C1 segment of cervical spinal cord (tissue), 14 donors: ENCODE measurements at regions not wholly inside any gene's neighbourhood (a gene's known extent, or its start where the extent isn't known, plus 50 kb on each side); places are given as distances from the start of the nearest gene placed in this dataset.
"Not testable (repeated sequence)": the region's sequence is repeated elsewhere in the genome, so short reads cannot be mapped to it uniquely, and the experiment has no call there.

Experiments
- DNase-seq, 14 donors: peaks; one replicate each; lab custom pipeline; 2025; lab: John Stamatoyannopoulos, UW

GRCh38 chr5:161036296-161036695 lies 184.3 kb upstream of the ATP10B start:
- DNase-seq: no peak

- no peak for DNase-seq
Measured at GRCh38 chr5:161034451-161034850, 182.4 kb upstream of the ATP10B start.

GRCh38 chr5:161030229-161030628 lies 178.2 kb upstream of the ATP10B start:
- no peak for DNase-seq

- DNase-seq: peak in 1 of 14 donors; percentile 64
Measured at GRCh38 chr5:161027763-161028162, 175.8 kb upstream of the ATP10B start.

GRCh38 chr5:161023551-161023950 lies 171.5 kb upstream of the ATP10B start:
- DNase-seq: peak in 1 of 14 donors; percentile 33

- DNase-seq: no peak
Measured at GRCh38 chr5:161022151-161022550, 170.1 kb upstream of the ATP10B start.

- DNase-seq: no peak
Measured at GRCh38 chr5:161009817-161010216, 157.8 kb upstream of the ATP10B start.

- DNase-seq: no peak
Measured at GRCh38 chr5:161009194-161009593, 157.2 kb upstream of the ATP10B start.

GRCh38 chr5:161007879-161008278 lies 155.9 kb upstream of the ATP10B start:
- peak in 1 of 14 donors; percentile 93 for DNase-seq

GRCh38 chr5:161002571-161003074 lies 150.6 kb upstream of the ATP10B start:
- DNase-seq: no peak

- DNase-seq: no peak
Measured at GRCh38 chr5:161001604-161002003, 149.6 kb upstream of the ATP10B start.

- DNase-seq: not testable (repeated sequence)
Measured at GRCh38 chr5:161001142-161001541, 149.1 kb upstream of the ATP10B start.

GRCh38 chr5:160991205-160991604 lies 139.2 kb upstream of the ATP10B start:
- DNase-seq: no peak

- no peak for DNase-seq
Measured at GRCh38 chr5:160979385-160979784, 127.4 kb upstream of the ATP10B start.

- no peak for DNase-seq
Measured at GRCh38 chr5:160978944-160979343, 126.9 kb upstream of the ATP10B start.

GRCh38 chr5:160976181-160976580 lies 124.2 kb upstream of the ATP10B start:
- no peak for DNase-seq

- peak in 1 of 14 donors; percentile 54 for DNase-seq
Measured at GRCh38 chr5:160970605-160971191, 118.7 kb upstream of the ATP10B start.

GRCh38 chr5:160969645-160970044 lies 117.6 kb upstream of the ATP10B start:
- DNase-seq: peak in 1 of 14 donors; percentile 18

GRCh38 chr5:160968480-160968879 lies 116.5 kb upstream of the ATP10B start:
- no peak for DNase-seq

GRCh38 chr5:160966921-160967320 lies 114.9 kb upstream of the ATP10B start:
- DNase-seq: no peak

GRCh38 chr5:160961761-160962160 lies 109.8 kb upstream of the ATP10B start:
- peak in 2 of 14 donors; percentile 13 to 97 for DNase-seq

- DNase-seq: no peak
Measured at GRCh38 chr5:160961038-160961437, 109.0 kb upstream of the ATP10B start.

GRCh38 chr5:160960592-160960991 lies 108.6 kb upstream of the ATP10B start:
- DNase-seq: peak in 1 of 14 donors; percentile 83

- DNase-seq: no peak
Measured at GRCh38 chr5:160959804-160960203, 107.8 kb upstream of the ATP10B start.
